ENCODE measurements at regions not wholly inside any gene's neighbourhood (a gene's known extent, or its start where the extent isn't known, plus 50 kb on each side); places are given as distances from the start of the nearest gene placed in this dataset.

- TF ChIP-seq POLR2AphosphoS5 (IDR thresholded peaks at IDR 0.05) (no peak), POLR2A (IDR thresholded peaks at IDR 0.05) (no peak), EP300 (IDR thresholded peaks at IDR 0.05; ENCODE audit: low read depth) (no peak)
- TF ChIP-seq, protein P1, sequence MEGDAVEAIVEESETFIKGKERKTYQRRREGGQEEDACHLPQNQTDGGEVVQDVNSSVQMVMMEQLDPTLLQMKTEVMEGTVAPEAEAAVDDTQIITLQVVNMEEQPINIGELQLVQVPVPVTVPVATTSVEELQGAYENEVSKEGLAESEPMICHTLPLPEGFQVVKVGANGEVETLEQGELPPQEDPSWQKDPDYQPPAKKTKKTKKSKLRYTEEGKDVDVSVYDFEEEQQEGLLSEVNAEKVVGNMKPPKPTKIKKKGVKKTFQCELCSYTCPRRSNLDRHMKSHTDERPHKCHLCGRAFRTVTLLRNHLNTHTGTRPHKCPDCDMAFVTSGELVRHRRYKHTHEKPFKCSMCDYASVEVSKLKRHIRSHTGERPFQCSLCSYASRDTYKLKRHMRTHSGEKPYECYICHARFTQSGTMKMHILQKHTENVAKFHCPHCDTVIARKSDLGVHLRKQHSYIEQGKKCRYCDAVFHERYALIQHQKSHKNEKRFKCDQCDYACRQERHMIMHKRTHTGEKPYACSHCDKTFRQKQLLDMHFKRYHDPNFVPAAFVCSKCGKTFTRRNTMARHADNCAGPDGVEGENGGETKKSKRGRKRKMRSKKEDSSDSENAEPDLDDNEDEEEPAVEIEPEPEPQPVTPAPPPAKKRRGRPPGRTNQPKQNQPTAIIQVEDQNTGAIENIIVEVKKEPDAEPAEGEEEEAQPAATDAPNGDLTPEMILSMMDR (IDR thresholded peaks at IDR 0.05) = no peak
- H3K27ac ChIP-seq = no peak overlapping the region
- in situ Hi-C loops (cut with MboI; ENCODE audit: low pct_ligation_motif_present in 1 of 4, low pct_unique_long_range_greater_than_20kb in 1 of 4, low sequenced_read_pairs in 3 of 4) = no loop called here
- intact Hi-C loops (cut with DNase I; ENCODE audit: low total_unique reads) = no loop called here
- H3K27me3 ChIP-seq = no peaks in the 10 kb centered on the region
- no peaks in the 10 kb centered on the region for H3K4me1 ChIP-seq
- no peak overlapping the region for H3K4me3 ChIP-seq
- DNase-seq = no peak
- no peaks in the 10 kb centered on the region for H3K36me3 ChIP-seq
- no peaks in the 10 kb centered on the region for H3K9me3 ChIP-seq
- 83% methylated on average over 26 of the region's 30 CpGs; no CpG with 5 or more reads in 1 of the 2 donors for WGBS, 2 donors (ENCODE audit: low coverage in 1 of 2)
Measured at GRCh38 chr2:240289701-240290431, 145.6 kb upstream of the GPC1 start.

DNA sequence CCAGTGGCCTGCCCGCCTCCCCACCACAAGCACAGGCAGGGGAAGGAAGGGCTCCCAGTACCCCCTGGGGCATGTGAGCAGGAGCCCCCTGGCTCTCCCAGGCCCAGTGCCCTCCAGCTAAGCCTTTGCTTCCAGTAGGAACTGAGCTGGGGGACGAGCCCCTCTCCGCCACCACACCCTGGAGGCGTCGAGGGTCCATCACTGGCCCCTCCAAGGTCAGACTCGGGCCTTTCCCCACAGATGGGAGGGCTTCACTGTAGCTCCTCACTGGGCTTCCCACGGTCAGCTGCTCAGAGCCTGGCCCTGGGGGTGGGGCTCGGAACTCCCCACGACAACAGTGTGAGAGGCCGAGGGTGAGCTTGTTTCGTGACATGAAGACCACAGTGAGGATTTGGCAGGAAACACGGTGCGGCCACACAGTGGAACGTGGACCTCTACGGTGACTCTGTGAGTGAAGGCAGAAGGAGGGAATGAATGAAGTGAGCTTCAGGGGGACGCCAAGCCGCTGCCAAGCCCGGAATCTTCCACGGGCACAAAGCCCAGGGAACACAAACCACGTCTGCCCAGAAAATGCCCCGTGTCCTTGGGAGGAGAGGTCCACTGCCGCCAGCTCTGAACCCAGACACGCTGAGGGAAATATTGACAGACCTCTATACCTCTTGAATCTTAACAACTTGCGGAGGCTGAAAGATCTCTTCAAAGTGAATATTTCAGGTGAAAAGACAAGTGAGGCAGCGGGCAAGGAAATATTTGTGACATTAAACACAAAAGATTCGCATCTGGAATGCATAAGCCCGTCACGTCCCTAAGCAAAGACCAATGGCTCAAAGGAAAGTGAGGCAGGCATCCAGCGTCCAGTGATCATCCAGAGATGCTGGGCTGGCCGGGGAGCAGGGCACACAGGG lies 144.8 kb upstream of the GPC1 start:
- Histone ChIP-seq H3K27me3 (no peaks in the 10 kb centered on the region), H3K4me1 (no peaks in the 10 kb centered on the region), H3K27ac (no peak overlapping the region), H3K9me3 (no peaks in the 10 kb centered on the region), H3K36me3 (no peaks in the 10 kb centered on the region), H3K4me3 (no peak overlapping the region)
- in situ Hi-C loops (cut with MboI; ENCODE audit: low pct_ligation_motif_present in 1 of 4, low pct_unique_long_range_greater_than_20kb in 1 of 4, low sequenced_read_pairs in 3 of 4) = no loop called here
- 84 to 88% methylated on average over 16 to 30 of the region's 30 CpGs for WGBS, 2 donors (ENCODE audit: low coverage in 1 of 2)
- TF ChIP-seq, protein P1 (IDR thresholded peaks at IDR 0.05) = no peak
- no peak for TF ChIP-seq POLR2AphosphoS5 (IDR thresholded peaks at IDR 0.05)
- no peak for TF ChIP-seq POLR2A (IDR thresholded peaks at IDR 0.05)
- no peak for TF ChIP-seq EP300 (IDR thresholded peaks at IDR 0.05; ENCODE audit: low read depth)
- intact Hi-C loops (cut with DNase I; ENCODE audit: low total_unique reads) = no loop called here
- DNase-seq = no peak

- WGBS, 2 donors (ENCODE audit: low coverage in 1 of 2) = 70 to 86% methylated on average over 5 to 16 of the region's 16 CpGs
- Histone ChIP-seq H3K4me3 (no peak overlapping the region), H3K27me3 (no peaks in the 10 kb centered on the region), H3K4me1 (no peaks in the 10 kb centered on the region), H3K27ac (no peak overlapping the region), H3K9me3 (no peaks in the 10 kb centered on the region), H3K36me3 (no peaks in the 10 kb centered on the region)
- TF ChIP-seq EP300 (IDR thresholded peaks at IDR 0.05; ENCODE audit: low read depth) = no peak
- in situ Hi-C loops (cut with MboI; ENCODE audit: low pct_ligation_motif_present in 1 of 4, low pct_unique_long_range_greater_than_20kb in 1 of 4, low sequenced_read_pairs in 3 of 4) (no loop called here), intact Hi-C loops (cut with DNase I; ENCODE audit: low total_unique reads) (loop anchor here (1.0 kb wide), 1 partner anchor 42 kb away; no protein-coding TSS in a partner anchor)
- DNase-seq = no peak
Measured at GRCh38 chr2:240291337-240292034, 144.0 kb upstream of the GPC1 start.

DNA sequence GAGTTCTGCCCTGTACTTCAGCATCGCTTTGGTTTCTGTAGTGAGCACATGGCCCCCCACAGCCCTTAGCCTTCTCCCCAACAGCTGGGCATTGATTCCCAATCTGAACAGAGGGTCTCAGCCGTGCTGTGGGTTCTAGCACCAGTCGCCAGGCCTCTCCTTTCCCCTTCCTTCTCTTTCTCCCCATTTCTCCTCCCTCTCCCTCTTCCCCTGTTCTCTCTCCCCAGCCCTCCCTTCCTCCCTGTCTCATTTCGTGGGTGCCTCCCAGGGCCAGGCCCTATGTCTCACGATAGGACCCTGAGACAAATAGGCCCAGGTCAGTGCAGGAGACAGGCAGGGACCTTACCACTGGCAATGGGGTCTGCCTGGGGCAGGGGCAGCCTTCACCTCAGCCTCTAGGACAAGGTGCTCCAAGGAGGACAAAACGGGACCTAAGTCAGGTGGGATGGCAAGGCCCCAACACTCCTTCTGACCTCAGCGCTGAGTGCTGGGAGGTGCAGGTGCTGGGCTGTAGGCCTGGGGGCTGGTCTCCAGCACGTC lies 143.4 kb upstream of the GPC1 start:
- DNase-seq = no peak
- no peak overlapping the region for H3K4me3 ChIP-seq
- no peaks in the 10 kb centered on the region for H3K4me1 ChIP-seq
- no peaks in the 10 kb centered on the region for H3K9me3 ChIP-seq
- H3K36me3 ChIP-seq = no peaks in the 10 kb centered on the region
- intact Hi-C loops (cut with DNase I; ENCODE audit: low total_unique reads) (loop anchor here (1.0 kb wide), 1 partner anchor 43 kb away; no protein-coding TSS in a partner anchor), in situ Hi-C loops (cut with MboI; ENCODE audit: low pct_ligation_motif_present in 1 of 4, low pct_unique_long_range_greater_than_20kb in 1 of 4, low sequenced_read_pairs in 3 of 4) (no loop called here)
- TF ChIP-seq, protein P1 (IDR thresholded peaks at IDR 0.05) = no peak
- TF ChIP-seq POLR2A (IDR thresholded peaks at IDR 0.05) (no peak), EP300 (IDR thresholded peaks at IDR 0.05; ENCODE audit: low read depth) (no peak), POLR2AphosphoS5 (IDR thresholded peaks at IDR 0.05) (no peak)
- 80% methylated on average over 3 to 8 of the region's 8 CpGs for WGBS, 2 donors (ENCODE audit: low coverage in 1 of 2)
- H3K27me3 ChIP-seq = no peaks in the 10 kb centered on the region
- H3K27ac ChIP-seq = no peak overlapping the region
